GM23338 (cell line): ENCODE measurements at regions not wholly inside any gene's neighbourhood (a gene's known extent, or its start where the extent isn't known, plus 50 kb on each side); places are given as distances from the start of the nearest gene placed in this dataset.

Experiments
- ATAC-seq: fragments of 200-7000 bp; cut with Tn5 transposase; 3 replicates; pipeline ENCODE4 v1.9.1; 2020
- DNase-seq: peaks from one replicate; pipeline ENCODE4 v3.0.0-alpha.2; 2015; ENCODE audit warnings: low spot score
- H2AFZ ChIP-seq: fragments of 200-600 bp; sonication (generic); 2 replicates; pipeline ENCODE4 v1.8.0; 2016; ENCODE audit warnings: antibody characterized with exemption, mild to moderate bottlenecking, moderate library complexity
- H3F3A ChIP-seq: fragments of 200-600 bp; sonication (generic); replicated peaks from 2 replicates; pipeline ENCODE4 v1.8.0; 2017; ENCODE audit warnings: antibody characterized with exemption, mixed run types, low read depth
- H3K27ac ChIP-seq: fragments of 200-600 bp; sonication (generic); 2 replicates; pipeline ENCODE4 v1.6.1; 2016; ENCODE audit warnings: low read depth
- H3K27me3 ChIP-seq: fragments of 200-600 bp; sonication (generic); 2 replicates; pipeline ENCODE4 v1.8.0; 2016; ENCODE audit warnings: mild to moderate bottlenecking, mixed run types, moderate library complexity; ENCODE audit not compliant: insufficient read depth
- H3K36me3 ChIP-seq: fragments of 200-600 bp; sonication (generic); 2 replicates; pipeline ENCODE4 v1.8.0; 2016; ENCODE audit warnings: mild to moderate bottlenecking; ENCODE audit not compliant: insufficient read depth
- H3K4me1 ChIP-seq: fragments of 200-600 bp; sonication (generic); 2 replicates; pipeline ENCODE4 v1.8.0; 2016; ENCODE audit warnings: mild to moderate bottlenecking, moderate library complexity; ENCODE audit not compliant: insufficient read depth
- H3K4me2 ChIP-seq: fragments of 200-600 bp; sonication (generic); 2 replicates; pipeline ENCODE4 v1.7.1; 2017; ENCODE audit warnings: mixed run types
- H3K4me3 ChIP-seq: fragments of 200-600 bp; sonication (generic); 2 replicates; pipeline ENCODE4 v1.6.1; 2016; ENCODE audit warnings: mixed run types
- H3K79me2 ChIP-seq: fragments of 200-600 bp; sonication (generic); replicated peaks from 2 replicates; pipeline ENCODE4 v1.8.0; 2017; ENCODE audit warnings: mild to moderate bottlenecking; ENCODE audit not compliant: insufficient read depth
- H3K9me2 ChIP-seq: fragments of 200-600 bp; sonication (generic); 2 replicates; pipeline ENCODE4 v1.8.0; 2017; ENCODE audit not compliant: insufficient read depth
- H4K20me1 ChIP-seq: fragments of 200-600 bp; sonication (generic); replicated peaks from 2 replicates; pipeline ENCODE4 v1.8.0; 2017; ENCODE audit warnings: mild to moderate bottlenecking; ENCODE audit not compliant: insufficient read depth
- H3K27ac Mint-ChIP-seq: 2 replicates; pipeline ENCODE4 v1.8.0; 2020; ENCODE audit warnings: inconsistent platforms, mild to moderate bottlenecking, moderate library complexity, mixed read lengths
- H3K27me3 Mint-ChIP-seq: 3 replicates; pipeline ENCODE4 v1.8.0; 2022; ENCODE audit warnings: low read depth, mild to moderate bottlenecking, moderate library complexity, mixed read lengths, inconsistent platforms; ENCODE audit not compliant: insufficient read depth, poor library complexity
- H3K36me3 Mint-ChIP-seq: 3 replicates; pipeline ENCODE4 v1.8.0; 2021; ENCODE audit warnings: low read depth, mild to moderate bottlenecking, inconsistent platforms, moderate library complexity, mixed read lengths
- H3K4me1 Mint-ChIP-seq: 3 replicates; pipeline ENCODE4 v1.8.0; 2020; ENCODE audit warnings: mild to moderate bottlenecking, inconsistent platforms, mixed read lengths
- H3K4me3 Mint-ChIP-seq: 3 replicates; pipeline ENCODE4 v1.8.0; 2021; ENCODE audit warnings: moderate library complexity, mild to moderate bottlenecking, inconsistent platforms, mixed read lengths
- H3K9me3 Mint-ChIP-seq: 3 replicates; pipeline ENCODE4 v1.8.0; 2020; ENCODE audit warnings: moderate library complexity, mild to moderate bottlenecking, inconsistent platforms, mixed read lengths
- CREB1 ChIP-seq: fragments of 250-450 bp; sonication (Bioruptor Pico); IDR thresholded peaks from 2 replicates; pipeline ENCODE4 v1.5.0; 2020; ENCODE audit warnings: low read depth, mild to moderate bottlenecking, moderate library complexity
- ETS1 ChIP-seq: IDR thresholded peaks from 2 replicates; pipeline ENCODE4 v1.6.1; 2016; ENCODE audit warnings: antibody characterized with exemption
- EZH2 ChIP-seq: fragments of 200-600 bp; sonication (generic); IDR thresholded peaks from one replicate; pipeline ENCODE4 v1.8.0; 2017; ENCODE audit warnings: antibody characterized with exemption, mild to moderate bottlenecking, low read depth; ENCODE audit not compliant: unreplicated experiment
- EZH2phosphoT487 ChIP-seq: fragments of 200-600 bp; sonication (generic); IDR thresholded peaks from one replicate; pipeline ENCODE4 v1.8.1; 2018; ENCODE audit warnings: antibody characterized with exemption; ENCODE audit not compliant: unreplicated experiment
- JUNB ChIP-seq: IDR thresholded peaks from one replicate; pipeline ENCODE4 v1.6.1; 2016; ENCODE audit warnings: antibody characterized with exemption; ENCODE audit not compliant: unreplicated experiment
- NANOG ChIP-seq: IDR thresholded peaks from 2 replicates; pipeline ENCODE4 v1.6.1; 2016; ENCODE audit warnings: antibody characterized with exemption, borderline replicate concordance
- POLR2AphosphoS5 ChIP-seq: IDR thresholded peaks from 2 replicates; pipeline ENCODE4 v1.6.1; 2016; ENCODE audit warnings: antibody characterized with exemption, low read depth
- REST ChIP-seq: IDR thresholded peaks from one replicate; pipeline ENCODE4 v1.6.1; 2018; ENCODE audit warnings: antibody characterized with exemption; ENCODE audit not compliant: unreplicated experiment
- STAT1 ChIP-seq: IDR thresholded peaks from one replicate; pipeline ENCODE4 v1.6.1; 2016; ENCODE audit warnings: antibody characterized with exemption; ENCODE audit not compliant: unreplicated experiment
- ZNF114 ChIP-seq: fragments of 250-450 bp; sonication (Bioruptor Pico); IDR thresholded peaks from 2 replicates; pipeline ENCODE4 v1.5.0; 2020; ENCODE audit warnings: mild to moderate bottlenecking, moderate library complexity
- ZNF331 ChIP-seq: fragments of 250-450 bp; sonication (Bioruptor Pico); IDR thresholded peaks from 2 replicates; pipeline ENCODE4 v1.5.0; 2020; ENCODE audit warnings: low read depth, mild to moderate bottlenecking, moderate library complexity
- ZNF462 ChIP-seq: fragments of 250-450 bp; sonication (Bioruptor Pico); IDR thresholded peaks from 2 replicates; pipeline ENCODE4 v1.5.0; 2020; ENCODE audit warnings: mild to moderate bottlenecking, moderate library complexity
- TF ChIP-seq, protein P1 (sequence below), 2 experiments: fragments of 200-600 bp in 1 of 2; sonication (generic) in 1 of 2; conservative IDR thresholded peaks; 2 replicates each; pipeline versions ENCODE4 v1.5.1 to v1.6.1; 2016 to 2017; ENCODE audit warnings: antibody characterized with exemption in 2 of 2, low read depth in 2 of 2, mild to moderate bottlenecking in 2 of 2, moderate library complexity in 1 of 2

DNA sequence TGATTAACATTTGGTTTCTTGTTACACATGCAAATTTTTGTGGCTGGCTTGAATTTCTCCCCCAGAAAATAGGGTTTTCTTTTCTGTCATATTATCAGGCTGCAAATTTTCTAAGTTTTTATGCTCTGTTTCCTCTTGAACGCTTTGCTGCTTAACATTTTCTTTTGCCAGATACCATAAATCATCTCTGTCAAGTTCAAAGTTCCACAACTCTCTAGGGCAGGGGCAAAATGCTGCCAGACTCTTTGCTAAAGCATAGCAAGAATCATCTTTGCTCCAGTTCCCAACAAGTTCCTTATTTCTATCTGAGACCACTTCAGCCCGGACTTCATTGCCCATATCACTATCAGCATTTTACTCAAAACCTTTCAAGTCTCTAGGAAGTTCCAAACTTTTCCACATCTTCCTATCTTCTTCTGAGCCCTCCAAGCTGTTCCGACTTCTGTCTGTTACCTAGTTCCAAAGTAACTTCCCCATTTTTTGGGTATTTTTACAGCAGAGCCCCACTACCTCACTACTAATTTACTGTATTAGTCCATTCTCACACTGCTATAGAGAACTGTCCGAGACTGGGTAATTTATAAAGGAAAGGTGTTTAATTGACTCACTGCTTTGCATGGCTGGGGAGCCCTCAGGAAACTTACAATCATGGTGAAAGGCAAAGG, 486.9 kb upstream of the NCAM2 start:
- Histone ChIP-seq H3K27ac (no peak overlapping the region), H3K9me2 (0 out of 2 replicates have a peak, but pooled peaks cover 7% of the 10 kb centered on the region), H2AFZ (no peak overlapping the region), H3K4me3 (no peak overlapping the region), H3K36me3 (peaks cover 4% of the 10 kb centered on the region; the same call in 1 of the 2 replicates), H3K4me1 (no peaks in the 10 kb centered on the region), H3F3A (no peaks in the 10 kb centered on the region), H3K27me3 (no peaks in the 10 kb centered on the region), H3K79me2 (no peaks in the 10 kb centered on the region), H4K20me1 (no peaks in the 10 kb centered on the region), H3K4me2 (no peak overlapping the region)
- no peaks in the 10 kb centered on the region for H3K4me1 Mint-ChIP-seq
- no peak for ATAC-seq
- H3K9me3 Mint-ChIP-seq: peaks cover 34% of the 10 kb centered on the region
- no peak for TF ChIP-seq NANOG
- no peak for TF ChIP-seq ZNF462
- TF ChIP-seq CREB1 (CRISPR knock-in tag): no peak
- no peak for TF ChIP-seq ETS1
- TF ChIP-seq STAT1: no peak
- no peak for TF ChIP-seq ZNF331 (CRISPR knock-in tag)
- no peak for TF ChIP-seq REST
- TF ChIP-seq, protein P1, sequence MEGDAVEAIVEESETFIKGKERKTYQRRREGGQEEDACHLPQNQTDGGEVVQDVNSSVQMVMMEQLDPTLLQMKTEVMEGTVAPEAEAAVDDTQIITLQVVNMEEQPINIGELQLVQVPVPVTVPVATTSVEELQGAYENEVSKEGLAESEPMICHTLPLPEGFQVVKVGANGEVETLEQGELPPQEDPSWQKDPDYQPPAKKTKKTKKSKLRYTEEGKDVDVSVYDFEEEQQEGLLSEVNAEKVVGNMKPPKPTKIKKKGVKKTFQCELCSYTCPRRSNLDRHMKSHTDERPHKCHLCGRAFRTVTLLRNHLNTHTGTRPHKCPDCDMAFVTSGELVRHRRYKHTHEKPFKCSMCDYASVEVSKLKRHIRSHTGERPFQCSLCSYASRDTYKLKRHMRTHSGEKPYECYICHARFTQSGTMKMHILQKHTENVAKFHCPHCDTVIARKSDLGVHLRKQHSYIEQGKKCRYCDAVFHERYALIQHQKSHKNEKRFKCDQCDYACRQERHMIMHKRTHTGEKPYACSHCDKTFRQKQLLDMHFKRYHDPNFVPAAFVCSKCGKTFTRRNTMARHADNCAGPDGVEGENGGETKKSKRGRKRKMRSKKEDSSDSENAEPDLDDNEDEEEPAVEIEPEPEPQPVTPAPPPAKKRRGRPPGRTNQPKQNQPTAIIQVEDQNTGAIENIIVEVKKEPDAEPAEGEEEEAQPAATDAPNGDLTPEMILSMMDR (conservative IDR thresholded peaks at IDR 0.05; ENCODE audit: low read depth in 2 of 2): no peak
- TF ChIP-seq EZH2: no peak
- no peak for TF ChIP-seq ZNF114 (CRISPR knock-in tag)
- TF ChIP-seq EZH2phosphoT487: no peak
- TF ChIP-seq POLR2AphosphoS5: no peak
- no peak for TF ChIP-seq JUNB
- peaks cover 13% of the 10 kb centered on the region for H3K36me3 Mint-ChIP-seq
- H3K4me3 Mint-ChIP-seq: no peak overlapping the region
- H3K27ac Mint-ChIP-seq: no peak overlapping the region
- no peak for DNase-seq
- H3K27me3 Mint-ChIP-seq: no peaks in the 10 kb centered on the region
